RWPE2 (cell line): ENCODE measurements at regions not wholly inside any gene's neighbourhood (a gene's known extent, or its start where the extent isn't known, plus 50 kb on each side); places are given as distances from the start of the nearest gene placed in this dataset.

Source experiments
- ATAC-seq: fragments of 200-7000 bp; cut with Tn5 transposase; 3 replicates; pipeline ENCODE4 v1.9.1; 2021; ENCODE audit warnings: low read depth
- DNase-seq: peaks from one replicate; pipeline ENCODE4 v3.0.0-alpha.2; 2020; ENCODE audit warnings: low spot score
- H3K27ac ChIP-seq: fragments of 450-650 bp; 2 replicates; pipeline ENCODE4 v1.5.1; 2017; ENCODE audit warnings: mild to moderate bottlenecking; ENCODE audit not compliant: poor library complexity, severe bottlenecking
- H3K27me3 ChIP-seq: fragments of 250-450 bp; sonication (Bioruptor Pico); 2 replicates; pipeline ENCODE4 v1.5.1; 2021; ENCODE audit warnings: mild to moderate bottlenecking, moderate library complexity; ENCODE audit not compliant: insufficient read depth, poor library complexity, severe bottlenecking
- H3K36me3 ChIP-seq: fragments of 250-450 bp; sonication (Bioruptor Pico); 2 replicates; pipeline ENCODE4 v1.5.1; 2020; ENCODE audit warnings: low read depth, mild to moderate bottlenecking, moderate library complexity
- H3K4me1 ChIP-seq: fragments of 250-450 bp; sonication (Bioruptor Pico); 2 replicates; pipeline ENCODE4 v1.5.1; 2021; ENCODE audit warnings: mild to moderate bottlenecking, moderate library complexity; ENCODE audit not compliant: insufficient read depth, poor library complexity, severe bottlenecking
- H3K4me3 ChIP-seq: fragments of 250-450 bp; sonication (Bioruptor Pico); 2 replicates; pipeline ENCODE4 v1.5.1; 2021; ENCODE audit warnings: mild to moderate bottlenecking, moderate library complexity; ENCODE audit not compliant: severe bottlenecking
- H3K9me3 ChIP-seq: fragments of 250-450 bp; sonication (Bioruptor Pico); 2 replicates; pipeline ENCODE4 v1.5.1; 2021; ENCODE audit warnings: mild to moderate bottlenecking, moderate library complexity; ENCODE audit not compliant: severe bottlenecking
- TF ChIP-seq, protein P1 (sequence below): fragments of 450-650 bp; IDR thresholded peaks from one replicate; pipeline ENCODE4 v1.5.1; 2017; ENCODE audit warnings: mild to moderate bottlenecking, moderate library complexity; ENCODE audit not compliant: poor library complexity, severe bottlenecking

DNA sequence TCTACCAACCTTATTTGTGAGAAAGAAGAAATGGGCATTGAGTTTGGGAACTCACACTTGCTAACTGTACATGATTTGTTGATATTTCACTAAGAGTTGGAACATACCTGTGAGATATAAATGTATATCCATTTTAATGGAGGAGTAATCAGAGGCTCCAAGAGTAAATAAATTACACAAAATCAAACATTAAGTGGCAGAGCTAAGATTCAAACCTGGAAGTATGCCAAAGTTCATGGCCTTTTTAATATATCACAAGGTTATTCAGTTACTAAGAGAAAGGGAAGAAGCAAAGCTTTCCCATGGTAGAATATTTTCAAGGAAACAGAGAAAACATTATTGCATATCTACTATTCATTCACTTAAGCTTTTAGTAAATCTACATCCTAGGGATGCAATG is 1641.1 kb downstream of the FAM181B start:
- H3K9me3 ChIP-seq: no peaks in the 10 kb centered on the region
- H3K27me3 ChIP-seq: no peaks in the 10 kb centered on the region
- no peak for ATAC-seq
- no peaks in the 10 kb centered on the region for H3K4me1 ChIP-seq
- no peaks in the 10 kb centered on the region for H3K36me3 ChIP-seq
- H3K27ac ChIP-seq: no peak overlapping the region
- TF ChIP-seq, protein P1, sequence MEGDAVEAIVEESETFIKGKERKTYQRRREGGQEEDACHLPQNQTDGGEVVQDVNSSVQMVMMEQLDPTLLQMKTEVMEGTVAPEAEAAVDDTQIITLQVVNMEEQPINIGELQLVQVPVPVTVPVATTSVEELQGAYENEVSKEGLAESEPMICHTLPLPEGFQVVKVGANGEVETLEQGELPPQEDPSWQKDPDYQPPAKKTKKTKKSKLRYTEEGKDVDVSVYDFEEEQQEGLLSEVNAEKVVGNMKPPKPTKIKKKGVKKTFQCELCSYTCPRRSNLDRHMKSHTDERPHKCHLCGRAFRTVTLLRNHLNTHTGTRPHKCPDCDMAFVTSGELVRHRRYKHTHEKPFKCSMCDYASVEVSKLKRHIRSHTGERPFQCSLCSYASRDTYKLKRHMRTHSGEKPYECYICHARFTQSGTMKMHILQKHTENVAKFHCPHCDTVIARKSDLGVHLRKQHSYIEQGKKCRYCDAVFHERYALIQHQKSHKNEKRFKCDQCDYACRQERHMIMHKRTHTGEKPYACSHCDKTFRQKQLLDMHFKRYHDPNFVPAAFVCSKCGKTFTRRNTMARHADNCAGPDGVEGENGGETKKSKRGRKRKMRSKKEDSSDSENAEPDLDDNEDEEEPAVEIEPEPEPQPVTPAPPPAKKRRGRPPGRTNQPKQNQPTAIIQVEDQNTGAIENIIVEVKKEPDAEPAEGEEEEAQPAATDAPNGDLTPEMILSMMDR: no peak
- no peak for DNase-seq
- no peak overlapping the region for H3K4me3 ChIP-seq

DNA sequence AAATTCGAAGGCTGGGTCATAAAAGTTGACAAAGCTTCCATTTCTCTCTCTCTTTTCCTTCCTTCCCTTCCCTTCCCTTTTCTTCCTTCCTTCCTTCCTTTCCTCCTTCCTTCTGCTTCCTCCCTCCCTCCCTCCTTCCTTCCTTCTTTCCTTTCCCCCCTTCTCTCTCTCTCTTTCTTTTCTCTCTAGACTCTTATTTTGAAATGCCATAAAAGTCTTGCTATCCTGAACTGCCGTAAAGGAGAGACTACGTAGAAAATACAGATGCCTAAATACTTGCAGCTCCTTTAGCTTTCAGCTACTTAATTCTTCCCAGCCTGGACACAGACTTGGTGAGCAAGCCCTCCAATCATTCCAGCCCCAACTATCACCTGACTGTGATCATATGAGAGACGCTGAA is 1644.4 kb downstream of the FAM181B start:
- no peaks in the 10 kb centered on the region for H3K9me3 ChIP-seq
- no peak overlapping the region for H3K4me3 ChIP-seq
- H3K4me1 ChIP-seq: no peaks in the 10 kb centered on the region
- TF ChIP-seq, protein P1: no peak
- H3K27me3 ChIP-seq: no peaks in the 10 kb centered on the region
- H3K36me3 ChIP-seq: no peaks in the 10 kb centered on the region
- DNase-seq: no peak
- no peak overlapping the region for H3K27ac ChIP-seq
- ATAC-seq: no peak

DNA sequence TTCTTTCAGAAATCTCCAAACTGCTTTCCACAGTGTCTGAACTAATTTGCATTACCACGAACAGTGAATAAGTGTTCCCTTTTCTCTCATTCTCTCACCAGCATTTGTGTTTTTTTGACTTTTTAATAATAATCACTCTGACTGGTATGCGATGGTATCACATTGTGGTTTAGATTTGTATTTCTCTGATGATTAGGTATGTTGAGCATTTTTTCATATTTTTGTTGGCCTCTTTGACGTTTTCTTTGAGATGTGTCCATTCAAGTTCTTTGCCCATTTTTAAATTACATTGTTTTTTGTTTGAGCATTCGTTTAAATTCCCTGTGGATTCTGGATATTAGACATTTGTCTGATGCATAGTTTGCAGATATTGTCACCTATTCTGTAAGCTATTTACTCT is 1639.6 kb upstream of the TENM4 start:
- ATAC-seq: no peak
- TF ChIP-seq, protein P1: no peak

DNA sequence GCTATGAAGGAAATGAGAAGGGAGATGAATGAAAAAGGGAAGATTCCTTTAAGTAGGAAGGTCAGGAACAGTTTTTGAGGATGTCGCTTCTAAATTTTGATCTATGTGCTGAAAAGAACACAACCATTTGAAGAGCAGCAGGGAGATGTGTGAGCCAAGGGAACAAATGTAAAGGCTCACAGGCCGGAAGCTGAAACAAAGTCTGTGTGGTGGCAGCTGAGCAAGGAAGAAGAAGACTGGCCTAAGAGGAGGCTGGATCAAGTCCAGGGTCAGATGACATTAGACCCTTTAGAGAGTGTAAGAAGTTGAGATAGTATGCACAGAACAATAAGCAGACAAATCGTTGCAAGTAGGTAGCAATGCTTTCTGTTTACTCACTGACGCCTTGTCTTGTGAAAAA is 1631.4 kb upstream of the TENM4 start:
- DNase-seq (no peak), ATAC-seq (no peak)
- no peak overlapping the region for H3K4me3 ChIP-seq
- H3K36me3 ChIP-seq: no peaks in the 10 kb centered on the region
- TF ChIP-seq, protein P1: no peak
- H3K9me3 ChIP-seq: no peaks in the 10 kb centered on the region
- no peaks in the 10 kb centered on the region for H3K4me1 ChIP-seq
- no peaks in the 10 kb centered on the region for H3K27me3 ChIP-seq
- no peak overlapping the region for H3K27ac ChIP-seq

More for the DNA sequence above, 1639.6 kb upstream of the TENM4 start:
- no peak overlapping the region for H3K27ac ChIP-seq
- H3K27me3 ChIP-seq: no peaks in the 10 kb centered on the region
- no peaks in the 10 kb centered on the region for H3K4me1 ChIP-seq
- H3K9me3 ChIP-seq: no peaks in the 10 kb centered on the region
- H3K36me3 ChIP-seq: no peaks in the 10 kb centered on the region
- DNase-seq: no peak
- no peak overlapping the region for H3K4me3 ChIP-seq

DNA sequence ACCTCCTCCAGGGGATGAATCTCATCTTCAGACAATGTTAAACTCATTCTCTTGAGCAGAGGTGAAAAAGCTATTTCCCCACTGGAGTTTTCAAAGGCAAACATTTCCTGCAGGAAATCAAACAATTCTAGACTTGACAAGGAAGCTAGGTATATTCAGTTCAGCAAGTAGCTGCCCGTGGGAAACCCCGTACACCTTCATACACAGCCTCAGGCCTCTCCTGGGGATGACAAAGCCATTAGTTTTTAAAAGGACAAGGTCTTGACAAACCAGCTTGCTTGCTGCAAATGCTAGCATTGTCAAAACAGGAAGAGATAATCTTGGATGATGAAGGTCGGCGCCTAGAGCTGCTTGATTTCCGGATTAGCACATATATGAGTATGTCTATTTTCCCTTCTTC is 1630.8 kb upstream of the TENM4 start:
- no peak for ATAC-seq

More for the DNA sequence above, 1630.8 kb upstream of the TENM4 start:
- H3K9me3 ChIP-seq: no peaks in the 10 kb centered on the region
- H3K27ac ChIP-seq: no peak overlapping the region
- H3K27me3 ChIP-seq: no peaks in the 10 kb centered on the region
- no peak for DNase-seq
- H3K4me1 ChIP-seq: no peaks in the 10 kb centered on the region
- no peak overlapping the region for H3K4me3 ChIP-seq
- TF ChIP-seq, protein P1: no peak
- no peaks in the 10 kb centered on the region for H3K36me3 ChIP-seq
